ENCODE measurements at regions not wholly inside any gene's neighbourhood (a gene's known extent, or its start where the extent isn't known, plus 50 kb on each side); places are given as distances from the start of the nearest gene placed in this dataset.

DNA sequence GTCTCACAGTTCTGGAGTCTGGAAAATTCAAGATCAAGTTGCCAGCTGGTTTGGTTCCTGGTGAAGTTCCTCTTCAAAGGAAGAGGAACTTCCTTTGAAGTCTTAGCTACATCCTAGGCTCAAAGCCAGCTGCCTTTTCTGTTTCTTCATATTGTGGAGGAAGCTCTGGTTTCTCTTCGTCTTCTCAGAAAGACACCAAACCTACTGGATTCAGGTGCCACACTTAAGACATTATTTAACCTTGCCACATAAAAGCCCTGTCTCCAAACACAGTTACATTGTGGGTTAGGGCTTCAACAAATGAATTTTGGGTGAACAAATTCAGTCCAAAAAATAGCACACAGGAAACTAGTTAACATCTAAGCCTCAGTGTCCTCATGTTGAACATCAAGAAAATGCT is 1019.8 kb downstream of the GALC start:
- Histone ChIP-seq H3F3A (replicated peaks; ENCODE audit: low read depth) (no peaks in the 10 kb centered on the region), H2AFZ (no peak overlapping the region), H3K27ac (ENCODE audit: low read depth) (no peak overlapping the region), H3K9me2 (ENCODE audit: insufficient read depth) (peaks cover 11% of the 10 kb centered on the region; the same call in 1 of the 2 replicates), H3K4me2 (no peak overlapping the region), H3K4me3 (no peak overlapping the region), H3K27me3 (ENCODE audit: insufficient read depth) (no peaks in the 10 kb centered on the region), H3K79me2 (replicated peaks; ENCODE audit: insufficient read depth) (no peaks in the 10 kb centered on the region), H3K4me1 (ENCODE audit: insufficient read depth) (no peaks in the 10 kb centered on the region), H3K36me3 (ENCODE audit: insufficient read depth) (no peaks in the 10 kb centered on the region), H4K20me1 (replicated peaks; ENCODE audit: insufficient read depth) (no peaks in the 10 kb centered on the region)
- Mint-ChIP-seq H3K27ac (no peak overlapping the region), H3K9me3 (peaks cover 26% of the 10 kb centered on the region), H3K36me3 (ENCODE audit: low read depth) (peaks cover 13% of the 10 kb centered on the region), H3K4me3 (no peak overlapping the region), H3K27me3 (ENCODE audit: insufficient read depth, low read depth, poor library complexity) (peaks cover 2% of the 10 kb centered on the region), H3K4me1 (no peaks in the 10 kb centered on the region)
- TF ChIP-seq, protein P1, sequence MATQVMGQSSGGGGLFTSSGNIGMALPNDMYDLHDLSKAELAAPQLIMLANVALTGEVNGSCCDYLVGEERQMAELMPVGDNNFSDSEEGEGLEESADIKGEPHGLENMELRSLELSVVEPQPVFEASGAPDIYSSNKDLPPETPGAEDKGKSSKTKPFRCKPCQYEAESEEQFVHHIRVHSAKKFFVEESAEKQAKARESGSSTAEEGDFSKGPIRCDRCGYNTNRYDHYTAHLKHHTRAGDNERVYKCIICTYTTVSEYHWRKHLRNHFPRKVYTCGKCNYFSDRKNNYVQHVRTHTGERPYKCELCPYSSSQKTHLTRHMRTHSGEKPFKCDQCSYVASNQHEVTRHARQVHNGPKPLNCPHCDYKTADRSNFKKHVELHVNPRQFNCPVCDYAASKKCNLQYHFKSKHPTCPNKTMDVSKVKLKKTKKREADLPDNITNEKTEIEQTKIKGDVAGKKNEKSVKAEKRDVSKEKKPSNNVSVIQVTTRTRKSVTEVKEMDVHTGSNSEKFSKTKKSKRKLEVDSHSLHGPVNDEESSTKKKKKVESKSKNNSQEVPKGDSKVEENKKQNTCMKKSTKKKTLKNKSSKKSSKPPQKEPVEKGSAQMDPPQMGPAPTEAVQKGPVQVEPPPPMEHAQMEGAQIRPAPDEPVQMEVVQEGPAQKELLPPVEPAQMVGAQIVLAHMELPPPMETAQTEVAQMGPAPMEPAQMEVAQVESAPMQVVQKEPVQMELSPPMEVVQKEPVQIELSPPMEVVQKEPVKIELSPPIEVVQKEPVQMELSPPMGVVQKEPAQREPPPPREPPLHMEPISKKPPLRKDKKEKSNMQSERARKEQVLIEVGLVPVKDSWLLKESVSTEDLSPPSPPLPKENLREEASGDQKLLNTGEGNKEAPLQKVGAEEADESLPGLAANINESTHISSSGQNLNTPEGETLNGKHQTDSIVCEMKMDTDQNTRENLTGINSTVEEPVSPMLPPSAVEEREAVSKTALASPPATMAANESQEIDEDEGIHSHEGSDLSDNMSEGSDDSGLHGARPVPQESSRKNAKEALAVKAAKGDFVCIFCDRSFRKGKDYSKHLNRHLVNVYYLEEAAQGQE (IDR thresholded peaks at IDR 0.05; ENCODE audit: unreplicated experiment): no peak
- TF ChIP-seq, protein P2, sequence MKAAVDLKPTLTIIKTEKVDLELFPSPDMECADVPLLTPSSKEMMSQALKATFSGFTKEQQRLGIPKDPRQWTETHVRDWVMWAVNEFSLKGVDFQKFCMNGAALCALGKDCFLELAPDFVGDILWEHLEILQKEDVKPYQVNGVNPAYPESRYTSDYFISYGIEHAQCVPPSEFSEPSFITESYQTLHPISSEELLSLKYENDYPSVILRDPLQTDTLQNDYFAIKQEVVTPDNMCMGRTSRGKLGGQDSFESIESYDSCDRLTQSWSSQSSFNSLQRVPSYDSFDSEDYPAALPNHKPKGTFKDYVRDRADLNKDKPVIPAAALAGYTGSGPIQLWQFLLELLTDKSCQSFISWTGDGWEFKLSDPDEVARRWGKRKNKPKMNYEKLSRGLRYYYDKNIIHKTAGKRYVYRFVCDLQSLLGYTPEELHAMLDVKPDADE (IDR thresholded peaks at IDR 0.05): no peak
- TF ChIP-seq, protein P3, sequence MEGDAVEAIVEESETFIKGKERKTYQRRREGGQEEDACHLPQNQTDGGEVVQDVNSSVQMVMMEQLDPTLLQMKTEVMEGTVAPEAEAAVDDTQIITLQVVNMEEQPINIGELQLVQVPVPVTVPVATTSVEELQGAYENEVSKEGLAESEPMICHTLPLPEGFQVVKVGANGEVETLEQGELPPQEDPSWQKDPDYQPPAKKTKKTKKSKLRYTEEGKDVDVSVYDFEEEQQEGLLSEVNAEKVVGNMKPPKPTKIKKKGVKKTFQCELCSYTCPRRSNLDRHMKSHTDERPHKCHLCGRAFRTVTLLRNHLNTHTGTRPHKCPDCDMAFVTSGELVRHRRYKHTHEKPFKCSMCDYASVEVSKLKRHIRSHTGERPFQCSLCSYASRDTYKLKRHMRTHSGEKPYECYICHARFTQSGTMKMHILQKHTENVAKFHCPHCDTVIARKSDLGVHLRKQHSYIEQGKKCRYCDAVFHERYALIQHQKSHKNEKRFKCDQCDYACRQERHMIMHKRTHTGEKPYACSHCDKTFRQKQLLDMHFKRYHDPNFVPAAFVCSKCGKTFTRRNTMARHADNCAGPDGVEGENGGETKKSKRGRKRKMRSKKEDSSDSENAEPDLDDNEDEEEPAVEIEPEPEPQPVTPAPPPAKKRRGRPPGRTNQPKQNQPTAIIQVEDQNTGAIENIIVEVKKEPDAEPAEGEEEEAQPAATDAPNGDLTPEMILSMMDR (conservative IDR thresholded peaks at IDR 0.05; ENCODE audit: low read depth in 2 of 2): no peak
- TF ChIP-seq POLR2AphosphoS5 (IDR thresholded peaks at IDR 0.05; ENCODE audit: low read depth) (no peak), NANOG (IDR thresholded peaks at IDR 0.05; ENCODE audit: borderline replicate concordance) (no peak), CREB1 (CRISPR knock-in tag; IDR thresholded peaks at IDR 0.05; ENCODE audit: low read depth) (no peak), EZH2 (IDR thresholded peaks at IDR 0.05; ENCODE audit: low read depth, unreplicated experiment) (no peak), ZNF331 (CRISPR knock-in tag; IDR thresholded peaks at IDR 0.05; ENCODE audit: low read depth) (no peak)
- TF ChIP-seq, protein P4, sequence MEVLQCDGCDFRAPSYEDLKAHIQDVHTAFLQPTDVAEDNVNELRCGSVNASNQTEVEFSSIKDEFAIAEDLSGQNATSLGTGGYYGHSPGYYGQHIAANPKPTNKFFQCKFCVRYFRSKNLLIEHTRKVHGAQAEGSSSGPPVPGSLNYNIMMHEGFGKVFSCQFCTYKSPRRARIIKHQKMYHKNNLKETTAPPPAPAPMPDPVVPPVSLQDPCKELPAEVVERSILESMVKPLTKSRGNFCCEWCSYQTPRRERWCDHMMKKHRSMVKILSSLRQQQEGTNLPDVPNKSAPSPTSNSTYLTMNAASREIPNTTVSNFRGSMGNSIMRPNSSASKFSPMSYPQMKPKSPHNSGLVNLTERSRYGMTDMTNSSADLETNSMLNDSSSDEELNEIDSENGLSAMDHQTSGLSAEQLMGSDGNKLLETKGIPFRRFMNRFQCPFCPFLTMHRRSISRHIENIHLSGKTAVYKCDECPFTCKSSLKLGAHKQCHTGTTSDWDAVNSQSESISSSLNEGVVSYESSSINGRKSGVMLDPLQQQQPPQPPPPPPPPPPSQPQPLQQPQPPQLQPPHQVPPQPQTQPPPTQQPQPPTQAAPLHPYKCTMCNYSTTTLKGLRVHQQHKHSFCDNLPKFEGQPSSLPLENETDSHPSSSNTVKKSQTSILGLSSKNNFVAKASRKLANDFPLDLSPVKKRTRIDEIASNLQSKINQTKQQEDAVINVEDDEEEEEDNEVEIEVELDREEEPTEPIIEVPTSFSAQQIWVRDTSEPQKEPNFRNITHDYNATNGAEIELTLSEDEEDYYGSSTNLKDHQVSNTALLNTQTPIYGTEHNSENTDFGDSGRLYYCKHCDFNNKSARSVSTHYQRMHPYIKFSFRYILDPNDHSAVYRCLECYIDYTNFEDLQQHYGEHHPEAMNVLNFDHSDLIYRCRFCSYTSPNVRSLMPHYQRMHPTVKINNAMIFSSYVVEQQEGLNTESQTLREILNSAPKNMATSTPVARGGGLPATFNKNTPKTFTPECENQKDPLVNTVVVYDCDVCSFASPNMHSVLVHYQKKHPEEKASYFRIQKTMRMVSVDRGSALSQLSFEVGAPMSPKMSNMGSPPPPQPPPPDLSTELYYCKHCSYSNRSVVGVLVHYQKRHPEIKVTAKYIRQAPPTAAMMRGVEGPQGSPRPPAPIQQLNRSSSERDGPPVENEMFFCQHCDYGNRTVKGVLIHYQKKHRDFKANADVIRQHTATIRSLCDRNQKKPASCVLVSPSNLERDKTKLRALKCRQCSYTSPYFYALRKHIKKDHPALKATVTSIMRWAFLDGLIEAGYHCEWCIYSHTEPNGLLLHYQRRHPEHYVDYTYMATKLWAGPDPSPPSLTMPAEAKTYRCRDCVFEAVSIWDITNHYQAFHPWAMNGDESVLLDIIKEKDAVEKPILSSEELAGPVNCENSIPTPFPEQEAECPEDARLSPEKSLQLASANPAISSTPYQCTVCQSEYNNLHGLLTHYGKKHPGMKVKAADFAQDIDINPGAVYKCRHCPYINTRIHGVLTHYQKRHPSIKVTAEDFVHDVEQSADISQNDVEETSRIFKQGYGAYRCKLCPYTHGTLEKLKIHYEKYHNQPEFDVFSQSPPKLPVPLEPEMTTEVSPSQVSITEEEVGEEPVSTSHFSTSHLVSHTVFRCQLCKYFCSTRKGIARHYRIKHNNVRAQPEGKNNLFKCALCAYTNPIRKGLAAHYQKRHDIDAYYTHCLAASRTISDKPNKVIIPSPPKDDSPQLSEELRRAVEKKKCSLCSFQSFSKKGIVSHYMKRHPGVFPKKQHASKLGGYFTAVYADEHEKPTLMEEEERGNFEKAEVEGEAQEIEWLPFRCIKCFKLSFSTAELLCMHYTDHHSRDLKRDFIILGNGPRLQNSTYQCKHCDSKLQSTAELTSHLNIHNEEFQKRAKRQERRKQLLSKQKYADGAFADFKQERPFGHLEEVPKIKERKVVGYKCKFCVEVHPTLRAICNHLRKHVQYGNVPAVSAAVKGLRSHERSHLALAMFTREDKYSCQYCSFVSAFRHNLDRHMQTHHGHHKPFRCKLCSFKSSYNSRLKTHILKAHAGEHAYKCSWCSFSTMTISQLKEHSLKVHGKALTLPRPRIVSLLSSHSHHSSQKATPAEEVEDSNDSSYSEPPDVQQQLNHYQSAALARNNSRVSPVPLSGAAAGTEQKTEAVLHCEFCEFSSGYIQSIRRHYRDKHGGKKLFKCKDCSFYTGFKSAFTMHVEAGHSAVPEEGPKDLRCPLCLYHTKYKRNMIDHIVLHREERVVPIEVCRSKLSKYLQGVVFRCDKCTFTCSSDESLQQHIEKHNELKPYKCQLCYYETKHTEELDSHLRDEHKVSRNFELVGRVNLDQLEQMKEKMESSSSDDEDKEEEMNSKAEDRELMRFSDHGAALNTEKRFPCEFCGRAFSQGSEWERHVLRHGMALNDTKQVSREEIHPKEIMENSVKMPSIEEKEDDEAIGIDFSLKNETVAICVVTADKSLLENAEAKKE (CRISPR knock-in tag; IDR thresholded peaks at IDR 0.05): no peak
- ATAC-seq (no peak), DNase-seq (ENCODE audit: low spot score) (no peak)

Measured in GM23338 (cell line).